A549 (cell line): ENCODE measurements at regions not wholly inside any gene's neighbourhood (a gene's known extent, or its start where the extent isn't known, plus 50 kb on each side); places are given as distances from the start of the nearest gene placed in this dataset.

Experiments used
- CTCF ChIP-seq: fragments of >200 bp; sonication (Bioruptor Twin); formaldehyde crosslinking; IDR thresholded peaks from 3 replicates; pipeline ENCODE4 v1.5.1; 2016
- FOSB ChIP-seq: fragments of 250-450 bp; sonication (Bioruptor Pico); IDR thresholded peaks from 2 replicates; pipeline ENCODE4 v1.5.0; 2020; ENCODE audit warnings: mild to moderate bottlenecking, moderate library complexity
- HDAC2 ChIP-seq: fragments of 200-600 bp; sonication (generic); IDR thresholded peaks from 2 replicates; pipeline ENCODE4 v1.6.1; 2016
- JUNB ChIP-seq: fragments of >200 bp; sonication (Bioruptor Twin); formaldehyde crosslinking; IDR thresholded peaks from 2 replicates; pipeline ENCODE4 v1.6.1; 2016
- POLR2A ChIP-seq: IDR thresholded peaks from 2 replicates; pipeline ENCODE4 v1.6.1; 2012; ENCODE audit warnings: mild to moderate bottlenecking, low read length
- RAD21 ChIP-seq, 2 experiments: fragments of >200 bp in 1 of 2; sonication (Bioruptor Twin) in 1 of 2; formaldehyde crosslinking in 1 of 2; IDR thresholded peaks in 1 of 2; conservative IDR thresholded peaks in 1 of 2; 2 replicates in 1 of 2; 3 replicates in 1 of 2; pipeline ENCODE4 v1.6.1; 2012 to 2018; ENCODE audit warnings: inconsistent platforms in 1 of 2

- TF ChIP-seq FOSB (CRISPR knock-in tag), result no peak
- TF ChIP-seq CTCF, result no peak
- no peak for TF ChIP-seq RAD21 (conservative IDR thresholded peaks at IDR 0.05 in 1 of 2, IDR thresholded peaks at IDR 0.05 in 1 of 2)
- TF ChIP-seq POLR2A, result no peak
- no peak for TF ChIP-seq JUNB
- TF ChIP-seq HDAC2, result no peak
These were observed 383.2 kb upstream of the SLC14A2 start for GRCh38 chr18:45232061-45232460.
